ENCODE measurements at regions not wholly inside any gene's neighbourhood (a gene's known extent, or its start where the extent isn't known, plus 50 kb on each side); places are given as distances from the start of the nearest gene placed in this dataset.

DNA sequence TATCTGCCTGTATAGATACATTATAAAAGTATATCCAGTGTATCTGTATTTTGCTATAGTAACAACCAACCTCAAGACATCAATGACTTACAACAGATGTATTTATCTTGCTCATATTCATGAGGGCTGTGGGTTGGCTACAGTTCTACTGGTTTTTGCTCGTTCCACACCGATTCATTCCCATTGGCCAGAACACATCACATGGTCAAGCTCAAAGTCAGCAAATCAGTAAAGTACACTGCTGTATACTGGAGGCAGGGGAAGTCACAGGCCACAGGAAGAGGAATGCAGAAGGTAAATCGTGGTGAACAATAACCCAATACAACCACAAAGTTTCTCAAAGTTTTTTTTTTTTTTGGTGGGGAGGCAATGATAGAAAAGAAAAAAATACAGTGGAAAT, 180.0 kb upstream of the CDKN3 start:
- WGBS, 5 donors = 59 to 68% (median 60%) methylated on average over 3 of the region's 3 CpGs
- intact Hi-C loops (cut with DNase I; ENCODE audit: low total_unique reads) = no loop called here
- DNase-seq = no peak
- H3K27me3 ChIP-seq (replicated peaks in 1 of 7) = peaks cover 0 to 48% (median 29%) of the 10 kb centered on the region in 7 donors
- no peaks in the 10 kb centered on the region for H3K9me3 ChIP-seq
- TF ChIP-seq, protein P1, sequence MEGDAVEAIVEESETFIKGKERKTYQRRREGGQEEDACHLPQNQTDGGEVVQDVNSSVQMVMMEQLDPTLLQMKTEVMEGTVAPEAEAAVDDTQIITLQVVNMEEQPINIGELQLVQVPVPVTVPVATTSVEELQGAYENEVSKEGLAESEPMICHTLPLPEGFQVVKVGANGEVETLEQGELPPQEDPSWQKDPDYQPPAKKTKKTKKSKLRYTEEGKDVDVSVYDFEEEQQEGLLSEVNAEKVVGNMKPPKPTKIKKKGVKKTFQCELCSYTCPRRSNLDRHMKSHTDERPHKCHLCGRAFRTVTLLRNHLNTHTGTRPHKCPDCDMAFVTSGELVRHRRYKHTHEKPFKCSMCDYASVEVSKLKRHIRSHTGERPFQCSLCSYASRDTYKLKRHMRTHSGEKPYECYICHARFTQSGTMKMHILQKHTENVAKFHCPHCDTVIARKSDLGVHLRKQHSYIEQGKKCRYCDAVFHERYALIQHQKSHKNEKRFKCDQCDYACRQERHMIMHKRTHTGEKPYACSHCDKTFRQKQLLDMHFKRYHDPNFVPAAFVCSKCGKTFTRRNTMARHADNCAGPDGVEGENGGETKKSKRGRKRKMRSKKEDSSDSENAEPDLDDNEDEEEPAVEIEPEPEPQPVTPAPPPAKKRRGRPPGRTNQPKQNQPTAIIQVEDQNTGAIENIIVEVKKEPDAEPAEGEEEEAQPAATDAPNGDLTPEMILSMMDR (IDR thresholded peaks at IDR 0.05 in 8 of 11, conservative IDR thresholded peaks at IDR 0.05 in 3 of 11) = no peak
- TF ChIP-seq POLR2AphosphoS5 (IDR thresholded peaks at IDR 0.05) (no peak), POLR2A (IDR thresholded peaks at IDR 0.05) (no peak)
- H3K4me1 ChIP-seq = peaks cover 6 to 21% (median 11%) of the 10 kb centered on the region in 6 donors
- no peaks in the 10 kb centered on the region for H3K36me3 ChIP-seq
- H3K27ac ChIP-seq = no peak overlapping the region
- no peak overlapping the region for H3K4me3 ChIP-seq

DNA sequence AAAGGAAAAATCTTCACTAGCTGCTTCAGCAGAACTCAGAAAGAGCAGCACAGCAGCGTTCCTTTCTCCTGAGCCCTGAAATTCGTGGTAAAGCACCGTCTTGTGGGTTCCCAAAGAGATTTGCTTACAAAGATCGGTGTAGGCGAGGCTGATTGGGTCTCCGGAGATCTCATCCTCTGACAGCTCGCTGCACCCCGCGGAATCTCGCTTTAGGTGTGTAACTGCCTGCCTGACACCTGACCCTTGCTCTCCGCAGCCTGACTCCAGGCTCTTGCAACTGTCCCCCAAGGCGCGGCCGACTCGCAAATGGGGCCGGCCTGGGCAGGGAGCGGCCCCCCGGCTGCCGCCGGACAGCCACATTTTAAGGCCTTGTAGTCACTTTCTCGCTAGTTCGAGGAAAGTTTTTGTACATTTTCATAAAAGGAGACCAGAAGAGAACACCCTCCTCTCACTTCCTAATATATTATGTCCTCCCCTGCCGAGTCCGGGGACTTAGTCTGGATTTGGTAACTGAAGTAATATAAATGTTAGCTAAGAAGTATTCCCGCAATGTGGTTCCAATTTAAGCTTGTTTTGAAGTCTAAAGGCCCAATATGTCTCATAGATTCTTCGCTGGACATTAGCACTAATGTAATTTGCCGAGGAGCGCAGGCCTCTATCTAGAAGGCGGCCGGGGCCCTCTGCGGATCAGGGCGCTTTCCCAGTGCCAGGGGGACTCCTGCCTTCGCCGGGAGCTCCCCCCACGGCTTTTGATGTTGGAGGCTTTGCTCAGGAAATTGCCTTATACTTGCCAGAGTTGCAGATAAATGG, 177.3 kb upstream of the CDKN3 start:
- H3K4me1 ChIP-seq = peaks cover 6 to 21% (median 11%) of the 10 kb centered on the region in 6 donors
- no peak overlapping the region for H3K27ac ChIP-seq
- peak overlapping the region in 4 of 8 donors; percentile 4 to 55 (median 11) for H3K4me3 ChIP-seq
- TF ChIP-seq POLR2AphosphoS5 (IDR thresholded peaks at IDR 0.05) (no peak), POLR2A (IDR thresholded peaks at IDR 0.05) (no peak)
- TF ChIP-seq, protein P1 (IDR thresholded peaks at IDR 0.05 in 8 of 11, conservative IDR thresholded peaks at IDR 0.05 in 3 of 11) = no peak
- DNase-seq = no peak
- WGBS, 5 donors = 21 to 33% (median 25%) methylated on average over 31 to 35 of the region's 35 CpGs
- H3K9me3 ChIP-seq = no peaks in the 10 kb centered on the region
- H3K27me3 ChIP-seq (replicated peaks in 1 of 7) = peaks cover 0 to 63% (median 35%) of the 10 kb centered on the region in 7 donors
- no peaks in the 10 kb centered on the region for H3K36me3 ChIP-seq
- intact Hi-C loops (cut with DNase I; ENCODE audit: low total_unique reads) = no loop called here

DNA sequence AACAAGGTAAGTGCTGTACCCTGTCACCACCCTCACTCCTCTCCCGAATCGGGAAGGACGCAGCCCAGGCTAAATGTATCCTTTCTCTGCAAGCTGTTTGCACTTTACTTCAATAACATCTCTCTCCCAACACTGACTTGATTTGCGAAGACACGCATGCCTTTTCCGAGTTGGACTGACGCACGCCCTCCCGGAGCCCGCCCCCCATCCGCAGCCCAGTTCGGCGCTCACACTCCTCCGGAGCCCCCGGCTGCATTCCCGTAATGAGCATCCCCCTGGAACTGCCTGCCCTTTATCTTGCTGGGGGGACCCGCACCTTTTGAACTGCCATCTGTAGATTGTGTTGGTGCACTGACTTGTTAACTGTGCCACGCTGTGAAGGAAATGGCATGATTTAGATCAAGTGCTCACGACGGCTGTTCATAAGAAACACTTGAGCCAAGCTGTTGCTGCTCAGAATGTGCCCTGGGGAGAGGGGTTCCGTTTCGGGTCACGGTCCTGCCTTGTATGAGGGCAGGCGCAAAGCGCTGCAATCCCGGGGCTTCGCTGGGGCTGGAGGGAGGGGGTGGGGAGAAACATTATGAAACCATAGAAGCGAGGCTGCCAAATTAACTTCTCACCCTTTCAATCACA, 176.6 kb upstream of the CDKN3 start:
- no peak for TF ChIP-seq POLR2A (IDR thresholded peaks at IDR 0.05)
- no peak for TF ChIP-seq POLR2AphosphoS5 (IDR thresholded peaks at IDR 0.05)
- TF ChIP-seq, protein P1 (IDR thresholded peaks at IDR 0.05 in 8 of 11, conservative IDR thresholded peaks at IDR 0.05 in 3 of 11) = no peak
- no peak for DNase-seq
- Histone ChIP-seq H3K36me3 (no peaks in the 10 kb centered on the region), H3K27me3 (replicated peaks in 1 of 7) (peaks cover 0 to 67% (median 35%) of the 10 kb centered on the region in 7 donors), H3K9me3 (no peaks in the 10 kb centered on the region), H3K27ac (no peak overlapping the region), H3K4me1 (peaks cover 6 to 21% (median 11%) of the 10 kb centered on the region in 6 donors), H3K4me3 (peak overlapping the region in 5 of 8 donors; percentile 2 to 55 (median 4))
- 4 to 8% (median 7%) methylated on average over 28 of the region's 28 CpGs for WGBS, 5 donors
- intact Hi-C loops (cut with DNase I; ENCODE audit: low total_unique reads) = no loop called here

Data from spleen (tissue), 11 donors.